WI38 (cell line): ENCODE measurements at regions not wholly inside any gene's neighbourhood (a gene's known extent, or its start where the extent isn't known, plus 50 kb on each side); places are given as distances from the start of the nearest gene placed in this dataset.

ENCODE experiments used
- H3K4me3 ChIP-seq: 2 replicates; pipeline ENCODE4 v1.5.1; 2011; ENCODE audit warnings: low read depth, mild to moderate bottlenecking, control low read depth, low read length
- TF ChIP-seq, protein P1 (sequence below): IDR thresholded peaks from 2 replicates; pipeline ENCODE4 v1.5.1; 2012; ENCODE audit warnings: low read depth, mild to moderate bottlenecking, control low read depth, low read length

DNA sequence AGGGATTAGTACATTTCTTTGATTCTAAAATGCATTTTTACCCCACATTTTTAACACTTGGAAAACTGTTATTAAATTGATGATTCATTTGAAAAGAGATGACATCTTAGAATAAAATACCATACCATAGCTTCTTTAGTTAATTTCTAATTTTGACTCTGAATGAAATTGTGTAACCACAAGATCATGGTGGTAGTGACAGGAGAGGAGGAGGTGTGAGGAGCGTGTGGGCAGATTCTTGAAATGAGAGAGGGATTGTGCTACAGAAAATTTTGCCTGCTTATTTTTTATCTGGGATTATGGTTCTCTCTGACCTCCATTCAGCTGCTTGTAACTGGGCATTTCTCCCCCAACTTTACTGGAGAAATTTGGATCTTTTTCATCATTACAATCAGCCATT is 173.3 kb upstream of the CLINT1 start:
- no peak overlapping the region for H3K4me3 ChIP-seq
- TF ChIP-seq, protein P1, sequence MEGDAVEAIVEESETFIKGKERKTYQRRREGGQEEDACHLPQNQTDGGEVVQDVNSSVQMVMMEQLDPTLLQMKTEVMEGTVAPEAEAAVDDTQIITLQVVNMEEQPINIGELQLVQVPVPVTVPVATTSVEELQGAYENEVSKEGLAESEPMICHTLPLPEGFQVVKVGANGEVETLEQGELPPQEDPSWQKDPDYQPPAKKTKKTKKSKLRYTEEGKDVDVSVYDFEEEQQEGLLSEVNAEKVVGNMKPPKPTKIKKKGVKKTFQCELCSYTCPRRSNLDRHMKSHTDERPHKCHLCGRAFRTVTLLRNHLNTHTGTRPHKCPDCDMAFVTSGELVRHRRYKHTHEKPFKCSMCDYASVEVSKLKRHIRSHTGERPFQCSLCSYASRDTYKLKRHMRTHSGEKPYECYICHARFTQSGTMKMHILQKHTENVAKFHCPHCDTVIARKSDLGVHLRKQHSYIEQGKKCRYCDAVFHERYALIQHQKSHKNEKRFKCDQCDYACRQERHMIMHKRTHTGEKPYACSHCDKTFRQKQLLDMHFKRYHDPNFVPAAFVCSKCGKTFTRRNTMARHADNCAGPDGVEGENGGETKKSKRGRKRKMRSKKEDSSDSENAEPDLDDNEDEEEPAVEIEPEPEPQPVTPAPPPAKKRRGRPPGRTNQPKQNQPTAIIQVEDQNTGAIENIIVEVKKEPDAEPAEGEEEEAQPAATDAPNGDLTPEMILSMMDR = no peak

DNA sequence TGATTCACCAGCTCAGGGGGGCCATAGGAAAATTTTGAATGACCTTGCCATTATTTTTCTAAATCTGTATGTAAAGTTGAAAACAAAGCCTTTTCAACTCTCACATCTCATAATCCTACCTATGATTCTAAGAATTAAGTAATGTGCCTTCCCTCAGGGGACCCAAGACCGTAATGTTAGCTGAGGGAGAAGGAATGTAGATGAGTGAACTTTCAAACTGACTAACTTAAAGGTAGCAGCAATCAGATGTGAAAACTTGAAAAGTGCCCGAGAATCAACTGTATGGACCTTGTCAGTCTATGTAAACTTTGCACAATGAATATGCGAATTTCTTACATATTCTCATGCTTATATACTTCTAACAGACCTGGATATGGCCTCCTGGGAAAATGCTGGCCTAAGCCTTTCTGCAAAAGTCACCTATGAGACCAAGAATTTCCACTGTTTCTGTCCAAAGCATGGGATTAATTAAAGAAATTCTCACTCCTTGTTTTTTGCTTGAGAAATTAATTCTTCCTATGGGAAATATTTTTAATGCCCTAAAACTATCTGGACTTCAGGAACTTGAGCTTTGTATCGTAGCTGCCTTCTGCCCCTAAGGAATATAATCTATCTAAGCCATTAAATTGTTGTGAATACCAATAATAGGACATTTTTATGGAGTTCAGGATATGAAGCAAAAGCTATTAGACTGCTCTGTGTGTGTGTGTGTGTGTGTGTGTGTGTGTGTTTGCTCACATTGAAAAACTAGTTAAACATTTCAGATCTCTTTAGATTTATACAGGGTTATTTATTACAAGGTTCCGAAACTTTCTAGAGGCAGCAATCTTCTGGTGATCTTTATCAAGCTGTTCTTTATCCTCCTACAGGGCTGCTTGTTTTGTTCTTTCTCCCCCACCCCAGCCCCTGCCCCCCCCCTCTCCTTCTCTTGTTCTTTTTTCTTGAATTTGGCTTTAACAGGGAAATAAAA is 169.1 kb upstream of the CLINT1 start:
- TF ChIP-seq, protein P1 = no peak
- no peak overlapping the region for H3K4me3 ChIP-seq

DNA sequence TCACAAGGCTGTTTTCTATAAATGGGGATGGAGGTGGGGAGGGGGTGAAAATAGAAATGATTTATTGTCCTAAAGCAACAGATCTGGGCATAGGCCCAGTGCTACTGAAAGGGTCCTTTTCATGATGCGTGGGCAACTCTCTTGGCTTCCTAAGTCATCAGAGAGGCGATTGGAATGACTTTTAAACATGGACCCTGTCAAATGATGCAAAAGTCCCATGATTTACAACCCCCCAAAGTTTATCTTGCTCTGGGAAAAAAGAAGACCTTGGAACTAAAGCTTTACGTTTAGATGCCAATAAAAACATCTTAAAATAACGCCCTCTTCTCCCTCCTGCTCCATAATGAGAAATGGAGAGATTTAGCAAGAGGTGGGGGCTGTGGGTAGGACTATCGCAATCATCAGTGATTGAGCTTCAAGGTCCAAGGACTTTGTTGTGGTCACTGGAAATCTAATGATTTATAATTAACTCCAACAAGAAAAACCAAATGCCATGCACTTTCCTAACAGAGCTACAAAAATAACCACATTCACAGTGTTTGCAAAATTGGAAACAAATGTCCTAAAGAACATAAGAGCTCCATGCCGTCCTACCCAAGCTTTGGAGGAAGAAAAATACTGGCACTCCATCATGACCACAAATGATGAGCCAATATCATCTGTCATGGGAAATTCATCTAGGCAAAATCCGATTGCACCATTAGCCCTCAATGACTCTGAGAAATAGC is 167.5 kb upstream of the CLINT1 start:
- no peak overlapping the region for H3K4me3 ChIP-seq
- TF ChIP-seq, protein P1 = no peak

DNA sequence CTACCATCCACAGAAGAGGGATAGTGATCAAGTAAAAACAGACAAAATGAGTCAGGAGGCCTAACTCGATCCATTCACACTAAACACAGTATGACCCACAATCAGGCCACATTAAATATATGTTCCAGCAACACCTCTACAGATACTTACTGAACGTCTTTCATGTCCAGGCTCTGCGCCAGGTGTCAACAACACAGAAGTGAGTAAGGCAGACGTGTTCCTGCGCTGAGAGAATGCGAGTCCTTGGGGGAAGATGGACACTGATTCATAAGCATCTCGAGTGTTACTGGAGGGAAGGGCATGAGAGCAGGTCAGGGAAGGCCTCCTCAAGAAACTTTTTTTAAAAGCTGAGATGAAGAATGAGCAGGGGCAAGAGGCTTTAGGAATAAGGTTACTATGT is 164.3 kb upstream of the CLINT1 start:
- no peak overlapping the region for H3K4me3 ChIP-seq
- TF ChIP-seq, protein P1 = no peak

DNA sequence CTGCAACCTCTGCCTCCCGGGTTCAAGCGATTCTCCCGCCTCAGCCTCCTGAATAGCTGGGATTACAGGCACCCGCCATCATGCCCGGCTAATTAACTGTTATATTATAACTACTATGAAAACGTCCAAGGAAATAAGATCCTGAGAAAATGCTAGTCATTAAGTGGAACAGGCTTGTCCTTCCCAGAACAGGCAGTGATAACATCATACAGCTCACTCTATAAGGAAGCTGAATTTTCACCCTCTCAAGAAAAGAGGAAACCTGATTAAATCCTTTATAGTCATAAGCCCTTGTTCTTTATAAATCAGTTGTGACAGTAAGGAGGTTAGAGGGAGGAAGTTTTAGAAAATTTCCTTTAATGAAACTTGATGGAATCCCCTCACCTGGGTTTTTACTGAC is 163.9 kb upstream of the CLINT1 start:
- TF ChIP-seq, protein P1 = no peak
- H3K4me3 ChIP-seq = no peak overlapping the region

DNA sequence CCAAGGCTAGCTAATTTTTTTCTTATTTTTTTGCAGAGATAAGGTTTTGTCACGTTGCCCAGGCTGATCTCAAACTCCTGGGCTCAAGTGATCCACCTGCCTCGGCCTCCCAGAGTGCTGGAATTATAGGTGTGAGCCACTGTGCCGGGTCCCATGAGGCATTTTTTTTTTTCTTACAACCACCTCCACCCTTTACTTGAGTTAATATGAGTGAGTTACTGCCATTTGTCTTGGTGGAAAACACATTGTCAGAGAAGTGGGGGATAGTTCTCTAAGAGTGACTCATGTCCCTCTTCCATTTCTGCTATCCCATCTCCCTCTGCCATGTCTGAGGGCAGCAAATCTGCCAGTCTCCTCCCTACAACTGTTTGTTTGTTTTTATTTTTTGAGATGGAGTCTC is 163.4 kb upstream of the CLINT1 start:
- H3K4me3 ChIP-seq = no peak overlapping the region
- TF ChIP-seq, protein P1 = no peak
